Posterior cingulate gyrus (tissue), 11 donors: ENCODE measurements at regions not wholly inside any gene's neighbourhood (a gene's known extent, or its start where the extent isn't known, plus 50 kb on each side); places are given as distances from the start of the nearest gene placed in this dataset.
A peak's percentile ranks its signal among the peaks of the same experiment; 100 is the strongest.

Source experiments
- DNase-seq, 10 donors: peaks; one replicate each; pipeline versions ENCODE4 v3.0.0 to v3.0.0-alpha.2; 2020 to 2021; ENCODE audit warnings: mixed read lengths in 3 of 10
- intact Hi-C: fragments of 100-400 bp; cut with DNase I; formaldehyde crosslinking; loops from one replicate; pipeline ENCODE4 v1.15.1; 2023

GRCh38 chr3:187947927-187948682 is 202.8 kb upstream of the BCL6 start:
- no peak for DNase-seq
- intact Hi-C loops = no loop called here

- no peak for DNase-seq
- intact Hi-C loops = no loop called here
Measured at GRCh38 chr3:187949093-187949820, 204.0 kb upstream of the BCL6 start.

- intact Hi-C loops = no loop called here
- DNase-seq = no peak
Measured at GRCh38 chr3:187950671-187951070, 203.3 kb upstream of the LPP start.

- intact Hi-C loops = no loop called here
- no peak for DNase-seq
Measured at GRCh38 chr3:187951452-187952190, 202.3 kb upstream of the LPP start.

GRCh38 chr3:187952849-187953248 is 201.1 kb upstream of the LPP start:
- intact Hi-C loops = no loop called here
- no peak for DNase-seq

GRCh38 chr3:187954516-187954872 is 199.5 kb upstream of the LPP start:
- no peak for DNase-seq
- intact Hi-C loops = no loop called here

GRCh38 chr3:187954873-187955586 is 198.9 kb upstream of the LPP start:
- DNase-seq = no peak
- intact Hi-C loops = no loop called here

- no peak for DNase-seq
- intact Hi-C loops = no loop called here
Measured at GRCh38 chr3:187955587-187955952, 198.4 kb upstream of the LPP start.

- intact Hi-C loops = no loop called here
- no peak for DNase-seq
Measured at GRCh38 chr3:187957165-187957581, 196.8 kb upstream of the LPP start.

- DNase-seq = no peak
- intact Hi-C loops = no loop called here
Measured at GRCh38 chr3:187957582-187957981, 196.4 kb upstream of the LPP start.

- intact Hi-C loops = no loop called here
- no peak for DNase-seq
Measured at GRCh38 chr3:187958432-187959003, 195.4 kb upstream of the LPP start.

GRCh38 chr3:187960820-187961219 is 193.1 kb upstream of the LPP start:
- DNase-seq = no peak
- intact Hi-C loops = no loop called here

- DNase-seq = no peak
- intact Hi-C loops = no loop called here
Measured at GRCh38 chr3:187961366-187961765, 192.6 kb upstream of the LPP start.

GRCh38 chr3:187963003-187963676 is 190.8 kb upstream of the LPP start:
- intact Hi-C loops = no loop called here
- no peak for DNase-seq

GRCh38 chr3:187963677-187964385 is 190.1 kb upstream of the LPP start:
- DNase-seq = no peak
- intact Hi-C loops = no loop called here

GRCh38 chr3:187964760-187965159 is 189.2 kb upstream of the LPP start:
- DNase-seq = no peak
- intact Hi-C loops = no loop called here

GRCh38 chr3:187966096-187966495 is 187.9 kb upstream of the LPP start:
- no peak for DNase-seq
- intact Hi-C loops = no loop called here

GRCh38 chr3:187966636-187967406 is 187.1 kb upstream of the LPP start:
- intact Hi-C loops = no loop called here
- peak in 3 of 10 donors; percentile 21 to 46 (median 33) for DNase-seq

GRCh38 chr3:187967993-187968392 is 186.0 kb upstream of the LPP start:
- DNase-seq = no peak
- intact Hi-C loops = no loop called here
